Body of pancreas (tissue), 4 donors: ENCODE measurements at regions not wholly inside any gene's neighbourhood (a gene's known extent, or its start where the extent isn't known, plus 50 kb on each side); places are given as distances from the start of the nearest gene placed in this dataset.

ENCODE experiments used
- CTCF ChIP-seq, 7 experiments: fragments of 450-650 bp in 4 of 7; fragments of 200-600 bp in 3 of 7; sonication (generic) in 3 of 7; IDR thresholded peaks; one replicate each; pipeline ENCODE4 v1.5.1; 2016 to 2019; ENCODE audit warnings: antibody characterized with exemption in 7 of 7
- POLR2A ChIP-seq, 3 donors: fragments of 450-650 bp; IDR thresholded peaks; one replicate each; pipeline ENCODE4 v1.6.1; 2016; ENCODE audit warnings: antibody characterized with exemption in 3 of 3, mild to moderate bottlenecking in 2 of 3

GRCh38 chr13:80656512-80656904, 315.6 kb upstream of the SPRY2 start:
- TF ChIP-seq CTCF (IDR thresholded peaks at IDR 0.05) (no peak), POLR2A (IDR thresholded peaks at IDR 0.05) (no peak)
